ENCODE measurements at regions not wholly inside any gene's neighbourhood (a gene's known extent, or its start where the extent isn't known, plus 50 kb on each side); places are given as distances from the start of the nearest gene placed in this dataset.

- Histone ChIP-seq H3K36me3 (ENCODE audit: control insufficient read depth in 2 of 2, insufficient read depth in 2 of 2, low read length in 1 of 2) (no peaks in the 10 kb centered on the region), H3K27me3 (ENCODE audit: control insufficient read depth in 2 of 2, insufficient read depth in 1 of 2, low read length in 1 of 2) (no peaks in the 10 kb centered on the region), H3K4me3 (ENCODE audit: low read length in 2 of 2) (no peak overlapping the region), H3K27ac (ENCODE audit: low read depth in 1 of 2, low read length in 1 of 2) (no peak overlapping the region), H3K4me1 (ENCODE audit: control insufficient read depth in 2 of 2, insufficient read depth in 2 of 2, low read length in 2 of 2) (peaks cover 0 to 6% of the 10 kb centered on the region in 2 donors), H3K9me3 (ENCODE audit: control insufficient read depth in 2 of 2, insufficient read depth in 1 of 2, low read length in 1 of 2) (no peaks in the 10 kb centered on the region)
- DNase-seq (ENCODE audit: low read depth in 6 of 9, low spot score in 9 of 9) = no peak
- 95% methylated on average over 1 of the region's 1 CpG for WGBS
Measured at GRCh38 chr4:174425669-174426068, 96.6 kb downstream of the HPGD start.

GRCh38 chr4:174423257-174423944 is 98.9 kb downstream of the HPGD start:
- Histone ChIP-seq H3K27me3 (ENCODE audit: control insufficient read depth in 2 of 2, insufficient read depth in 1 of 2, low read length in 1 of 2) (no peaks in the 10 kb centered on the region), H3K4me3 (ENCODE audit: low read length in 2 of 2) (no peak overlapping the region), H3K9me3 (ENCODE audit: control insufficient read depth in 2 of 2, insufficient read depth in 1 of 2, low read length in 1 of 2) (no peaks in the 10 kb centered on the region), H3K36me3 (ENCODE audit: control insufficient read depth in 2 of 2, insufficient read depth in 2 of 2, low read length in 1 of 2) (no peaks in the 10 kb centered on the region), H3K27ac (ENCODE audit: low read depth in 1 of 2, low read length in 1 of 2) (peak overlapping the region in 1 of 2 donors; percentile 42), H3K4me1 (ENCODE audit: control insufficient read depth in 2 of 2, insufficient read depth in 2 of 2, low read length in 2 of 2) (peaks cover 0 to 13% of the 10 kb centered on the region in 2 donors)
- 27% methylated on average over 6 of the region's 6 CpGs for WGBS
- DNase-seq (ENCODE audit: low read depth in 6 of 9, low spot score in 9 of 9) = peak in 3 of 9 donors; percentile 17 to 57 (median 37)

- H3K36me3 ChIP-seq (ENCODE audit: control insufficient read depth in 2 of 2, insufficient read depth in 2 of 2, low read length in 1 of 2) = no peaks in the 10 kb centered on the region
- DNase-seq (ENCODE audit: low read depth in 6 of 9, low spot score in 9 of 9) = no peak
- H3K27ac ChIP-seq (ENCODE audit: low read depth in 1 of 2, low read length in 1 of 2) = no peak overlapping the region
Measured at GRCh38 chr4:174422893-174423256, 99.4 kb downstream of the HPGD start.

DNA sequence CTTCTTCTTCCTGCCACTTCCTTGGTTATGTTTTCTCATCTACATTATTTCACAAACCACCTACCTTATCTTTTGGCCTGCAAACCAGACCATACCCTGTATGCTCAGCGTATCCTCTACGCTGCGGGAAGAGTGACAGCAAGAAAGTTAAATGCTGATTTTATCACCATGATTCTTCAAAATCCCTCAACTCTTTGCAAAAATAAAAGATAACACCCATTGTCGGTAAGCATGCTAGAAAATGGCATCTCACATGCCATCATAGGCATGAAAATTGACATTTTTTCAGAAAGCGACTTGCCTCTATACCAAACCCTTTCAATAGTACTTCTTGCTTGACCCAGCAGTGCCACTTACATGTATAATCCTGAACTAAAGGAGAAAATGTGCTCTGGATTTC is 102.0 kb downstream of the HPGD start:
- WGBS = 24% methylated on average over 5 of the region's 5 CpGs
- no peak overlapping the region for H3K4me3 ChIP-seq (ENCODE audit: low read length in 2 of 2)
- no peaks in the 10 kb centered on the region for H3K9me3 ChIP-seq (ENCODE audit: control insufficient read depth in 2 of 2, insufficient read depth in 1 of 2, low read length in 1 of 2)
- H3K4me1 ChIP-seq (ENCODE audit: control insufficient read depth in 2 of 2, insufficient read depth in 2 of 2, low read length in 2 of 2) = peaks cover 0 to 13% of the 10 kb centered on the region in 2 donors
- no peaks in the 10 kb centered on the region for H3K27me3 ChIP-seq (ENCODE audit: control insufficient read depth in 2 of 2, insufficient read depth in 1 of 2, low read length in 1 of 2)
- peak in 5 of 9 donors; percentile 18 to 50 (median 32) for DNase-seq (ENCODE audit: low read depth in 6 of 9, low spot score in 9 of 9)
- H3K27ac ChIP-seq (ENCODE audit: low read depth in 1 of 2, low read length in 1 of 2) = peak overlapping the region in 1 of 2 donors; percentile 66
- no peaks in the 10 kb centered on the region for H3K36me3 ChIP-seq (ENCODE audit: control insufficient read depth in 2 of 2, insufficient read depth in 2 of 2, low read length in 1 of 2)

More at GRCh38 chr4:174422893-174423256, 99.4 kb downstream of the HPGD start:
- Histone ChIP-seq H3K27me3 (ENCODE audit: control insufficient read depth in 2 of 2, insufficient read depth in 1 of 2, low read length in 1 of 2) (no peaks in the 10 kb centered on the region), H3K9me3 (ENCODE audit: control insufficient read depth in 2 of 2, insufficient read depth in 1 of 2, low read length in 1 of 2) (no peaks in the 10 kb centered on the region), H3K4me1 (ENCODE audit: control insufficient read depth in 2 of 2, insufficient read depth in 2 of 2, low read length in 2 of 2) (peaks cover 0 to 13% of the 10 kb centered on the region in 2 donors), H3K4me3 (ENCODE audit: low read length in 2 of 2) (no peak overlapping the region)

- Histone ChIP-seq H3K27ac (ENCODE audit: low read depth in 1 of 2, low read length in 1 of 2) (no peak overlapping the region), H3K4me3 (ENCODE audit: low read length in 2 of 2) (no peak overlapping the region), H3K9me3 (ENCODE audit: control insufficient read depth in 2 of 2, insufficient read depth in 1 of 2, low read length in 1 of 2) (no peaks in the 10 kb centered on the region), H3K4me1 (ENCODE audit: control insufficient read depth in 2 of 2, insufficient read depth in 2 of 2, low read length in 2 of 2) (peaks cover 0 to 12% of the 10 kb centered on the region in 2 donors), H3K36me3 (ENCODE audit: control insufficient read depth in 2 of 2, insufficient read depth in 2 of 2, low read length in 1 of 2) (no peaks in the 10 kb centered on the region), H3K27me3 (ENCODE audit: control insufficient read depth in 2 of 2, insufficient read depth in 1 of 2, low read length in 1 of 2) (no peaks in the 10 kb centered on the region)
- DNase-seq (ENCODE audit: low read depth in 6 of 9, low spot score in 9 of 9) = no peak
- 95% methylated on average over 4 of the region's 4 CpGs for WGBS
Measured at GRCh38 chr4:174418640-174419212, 103.6 kb downstream of the HPGD start.

GRCh38 chr4:174408841-174409552 is 113.3 kb downstream of the HPGD start:
- no peak for DNase-seq (ENCODE audit: low read depth in 6 of 9, low spot score in 9 of 9)
- 98% methylated on average over 8 of the region's 8 CpGs for WGBS
- peaks cover 0 to 6% of the 10 kb centered on the region in 2 donors for H3K9me3 ChIP-seq (ENCODE audit: control insufficient read depth in 2 of 2, insufficient read depth in 1 of 2, low read length in 1 of 2)
- H3K4me3 ChIP-seq (ENCODE audit: low read length in 2 of 2) = no peak overlapping the region
- H3K4me1 ChIP-seq (ENCODE audit: control insufficient read depth in 2 of 2, insufficient read depth in 2 of 2, low read length in 2 of 2) = no peaks in the 10 kb centered on the region
- H3K27ac ChIP-seq (ENCODE audit: low read depth in 1 of 2, low read length in 1 of 2) = no peak overlapping the region
- H3K27me3 ChIP-seq (ENCODE audit: control insufficient read depth in 2 of 2, insufficient read depth in 1 of 2, low read length in 1 of 2) = no peaks in the 10 kb centered on the region
- H3K36me3 ChIP-seq (ENCODE audit: control insufficient read depth in 2 of 2, insufficient read depth in 2 of 2, low read length in 1 of 2) = no peaks in the 10 kb centered on the region

DNA sequence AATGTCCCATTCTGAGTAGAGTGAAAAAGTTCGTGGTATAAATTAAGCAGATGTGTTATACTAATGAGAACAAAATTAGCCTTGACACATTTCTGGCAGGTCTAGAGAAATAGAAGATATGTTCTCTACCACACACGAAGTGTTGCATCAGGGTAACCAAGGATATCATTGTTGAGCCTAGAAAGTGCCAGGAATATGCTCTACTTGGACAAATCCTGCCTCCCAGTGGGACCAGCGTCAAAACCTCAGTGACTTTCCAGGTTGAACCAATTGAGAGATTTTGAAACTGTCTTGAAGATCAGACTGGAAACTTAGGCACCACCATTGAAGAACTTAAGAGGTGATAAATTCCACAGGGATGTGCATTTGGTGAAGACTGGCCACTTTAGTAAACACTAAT is 115.9 kb downstream of the HPGD start:
- Histone ChIP-seq H3K36me3 (ENCODE audit: control insufficient read depth in 2 of 2, insufficient read depth in 2 of 2, low read length in 1 of 2) (no peaks in the 10 kb centered on the region), H3K9me3 (ENCODE audit: control insufficient read depth in 2 of 2, insufficient read depth in 1 of 2, low read length in 1 of 2) (peaks cover 0 to 6% of the 10 kb centered on the region in 2 donors), H3K4me1 (ENCODE audit: control insufficient read depth in 2 of 2, insufficient read depth in 2 of 2, low read length in 2 of 2) (no peaks in the 10 kb centered on the region), H3K27ac (ENCODE audit: low read depth in 1 of 2, low read length in 1 of 2) (no peak overlapping the region), H3K27me3 (ENCODE audit: control insufficient read depth in 2 of 2, insufficient read depth in 1 of 2, low read length in 1 of 2) (no peaks in the 10 kb centered on the region), H3K4me3 (ENCODE audit: low read length in 2 of 2) (no peak overlapping the region)
- 88% methylated on average over 3 of the region's 3 CpGs for WGBS
- DNase-seq (ENCODE audit: low read depth in 6 of 9, low spot score in 9 of 9) = no peak

GRCh38 chr4:174405923-174406322 is 116.4 kb downstream of the HPGD start:
- no peak for DNase-seq (ENCODE audit: low read depth in 6 of 9, low spot score in 9 of 9)
- 92% methylated on average over 3 of the region's 3 CpGs for WGBS
- Histone ChIP-seq H3K27ac (ENCODE audit: low read depth in 1 of 2, low read length in 1 of 2) (no peak overlapping the region), H3K9me3 (ENCODE audit: control insufficient read depth in 2 of 2, insufficient read depth in 1 of 2, low read length in 1 of 2) (peaks cover 0 to 6% of the 10 kb centered on the region in 2 donors), H3K4me1 (ENCODE audit: control insufficient read depth in 2 of 2, insufficient read depth in 2 of 2, low read length in 2 of 2) (peaks cover 0 to under 1% of the 10 kb centered on the region in 2 donors), H3K4me3 (ENCODE audit: low read length in 2 of 2) (no peak overlapping the region), H3K36me3 (ENCODE audit: control insufficient read depth in 2 of 2, insufficient read depth in 2 of 2, low read length in 1 of 2) (no peaks in the 10 kb centered on the region), H3K27me3 (ENCODE audit: control insufficient read depth in 2 of 2, insufficient read depth in 1 of 2, low read length in 1 of 2) (no peaks in the 10 kb centered on the region)

DNA sequence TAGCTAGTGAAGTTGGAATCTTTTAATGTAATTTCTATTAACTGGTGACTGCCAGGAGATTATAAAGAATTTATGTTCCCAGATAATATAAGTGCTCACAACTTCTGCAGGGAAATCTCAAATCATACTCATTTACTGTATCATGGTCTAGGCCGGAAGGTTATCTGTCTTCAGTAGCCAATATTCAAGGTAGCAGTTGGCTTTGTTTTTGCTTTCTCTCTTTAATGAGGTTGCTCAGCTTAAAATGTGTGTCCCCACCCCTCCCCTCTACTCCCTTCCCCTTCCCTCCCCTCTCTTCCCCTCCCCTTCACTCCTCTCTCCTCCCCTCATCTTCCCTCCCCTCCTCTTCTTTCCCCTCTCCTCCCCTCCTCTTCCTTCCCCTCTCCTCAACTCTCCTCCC is 117.6 kb downstream of the HPGD start:
- 93% methylated on average over 1 of the region's 1 CpG for WGBS
- no peak overlapping the region for H3K27ac ChIP-seq (ENCODE audit: low read depth in 1 of 2, low read length in 1 of 2)
- no peak for DNase-seq (ENCODE audit: low read depth in 6 of 9, low spot score in 9 of 9)
- H3K27me3 ChIP-seq (ENCODE audit: control insufficient read depth in 2 of 2, insufficient read depth in 1 of 2, low read length in 1 of 2) = no peaks in the 10 kb centered on the region
- H3K4me3 ChIP-seq (ENCODE audit: low read length in 2 of 2) = no peak overlapping the region
- H3K9me3 ChIP-seq (ENCODE audit: control insufficient read depth in 2 of 2, insufficient read depth in 1 of 2, low read length in 1 of 2) = peaks cover 0 to 6% of the 10 kb centered on the region in 2 donors
- H3K36me3 ChIP-seq (ENCODE audit: control insufficient read depth in 2 of 2, insufficient read depth in 2 of 2, low read length in 1 of 2) = no peaks in the 10 kb centered on the region
- H3K4me1 ChIP-seq (ENCODE audit: control insufficient read depth in 2 of 2, insufficient read depth in 2 of 2, low read length in 2 of 2) = peaks cover 0 to 2% of the 10 kb centered on the region in 2 donors
